Anterior cingulate cortex (tissue), 58 donors: ENCODE measurements at regions not wholly inside any gene's neighbourhood (a gene's known extent, or its start where the extent isn't known, plus 50 kb on each side); places are given as distances from the start of the nearest gene placed in this dataset.
"Not testable (repeated sequence)": the region's sequence is repeated elsewhere in the genome, so short reads cannot be mapped to it uniquely, and the experiment has no call there.

ENCODE experiments used
- DNase-seq, 58 donors: peaks; one replicate each; lab custom pipeline; 2025; lab: John Stamatoyannopoulos, UW

GRCh38 chr2:105515581-105516415, 116.9 kb upstream of the FHL2 start:
- DNase-seq = peak in 40 of 58 donors; percentile 4 to 69 (median 40)

GRCh38 chr2:105514576-105514975, 115.7 kb upstream of the FHL2 start:
- no peak for DNase-seq

DNA sequence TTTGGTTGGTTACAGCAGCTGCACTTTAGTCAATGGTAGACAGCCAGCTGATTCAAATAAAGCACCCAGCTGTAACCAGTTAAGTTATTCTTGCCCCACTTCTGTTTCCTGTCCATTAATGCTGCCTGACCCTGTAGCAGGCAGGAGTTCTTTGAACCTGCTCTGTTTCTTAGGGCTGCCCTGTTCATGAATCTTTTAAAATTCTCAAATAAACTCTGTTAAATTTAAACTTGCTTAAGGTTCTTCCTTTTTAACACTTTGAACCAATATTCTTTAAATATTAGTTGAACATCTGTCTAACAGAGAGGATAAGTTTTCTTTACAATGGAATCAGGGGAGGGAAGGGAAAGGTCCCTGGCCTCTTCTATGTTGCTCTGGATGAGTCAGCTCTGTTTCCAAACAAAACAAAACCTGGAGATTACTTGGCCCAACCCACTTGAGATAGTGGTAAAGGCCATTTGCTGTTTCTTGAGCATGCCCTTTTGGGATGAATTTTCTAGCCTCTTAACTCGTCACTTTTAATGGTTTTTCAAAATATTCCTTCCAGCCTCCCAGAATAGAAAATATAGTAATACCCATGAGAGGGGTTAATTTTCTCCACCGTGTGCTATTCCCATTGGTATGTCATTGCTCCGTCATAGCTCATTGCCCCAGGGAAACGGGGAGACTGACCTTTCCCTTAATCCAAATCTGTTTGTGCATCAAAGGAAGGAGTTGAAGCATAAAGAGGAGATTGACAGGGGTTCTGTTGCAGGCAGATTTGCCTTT, 112.1 kb upstream of the FHL2 start:
- no peak for DNase-seq

GRCh38 chr2:105509269-105510086, 110.6 kb upstream of the FHL2 start:
- no peak for DNase-seq

DNA sequence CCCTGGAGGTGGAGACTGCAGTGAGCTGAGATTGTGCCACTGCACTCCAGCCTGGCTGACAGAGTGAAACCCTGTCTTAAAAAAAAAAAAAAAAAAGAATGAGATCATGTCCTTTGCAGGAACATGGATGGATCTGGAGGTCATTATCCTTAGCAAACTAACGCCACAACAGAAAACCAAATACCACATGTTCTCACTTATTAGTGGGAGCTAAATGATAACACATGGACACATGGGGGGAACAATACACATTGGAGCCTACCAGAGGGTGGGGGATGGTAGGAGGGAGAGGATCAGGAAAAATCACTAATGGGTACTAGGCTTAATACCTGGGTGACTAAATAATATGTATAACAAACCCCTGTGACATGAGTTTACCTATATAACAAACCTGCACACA, 108.0 kb upstream of the FHL2 start:
- not testable (repeated sequence) for DNase-seq

DNA sequence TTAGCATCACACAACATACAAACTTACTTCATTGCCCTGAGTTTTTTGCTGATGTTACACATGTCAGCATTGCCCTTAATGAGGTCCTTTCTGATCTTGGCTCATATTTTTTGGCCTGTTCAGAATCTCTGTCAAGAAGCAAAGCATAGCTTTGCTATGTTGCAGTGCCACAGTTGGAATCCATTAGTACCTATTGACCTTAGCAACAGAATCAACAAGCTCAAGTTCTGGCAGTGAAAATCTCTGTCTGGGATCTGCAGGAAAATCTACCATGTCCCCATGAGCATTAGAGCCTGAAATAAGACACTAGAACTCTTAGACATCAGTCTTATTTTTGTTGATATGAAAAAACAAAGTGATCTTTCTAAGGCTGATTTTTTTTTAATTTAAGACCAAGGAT, 105.6 kb upstream of the FHL2 start:
- DNase-seq = no peak

GRCh38 chr2:105502625-105503334, 103.9 kb upstream of the FHL2 start:
- DNase-seq = no peak

DNA sequence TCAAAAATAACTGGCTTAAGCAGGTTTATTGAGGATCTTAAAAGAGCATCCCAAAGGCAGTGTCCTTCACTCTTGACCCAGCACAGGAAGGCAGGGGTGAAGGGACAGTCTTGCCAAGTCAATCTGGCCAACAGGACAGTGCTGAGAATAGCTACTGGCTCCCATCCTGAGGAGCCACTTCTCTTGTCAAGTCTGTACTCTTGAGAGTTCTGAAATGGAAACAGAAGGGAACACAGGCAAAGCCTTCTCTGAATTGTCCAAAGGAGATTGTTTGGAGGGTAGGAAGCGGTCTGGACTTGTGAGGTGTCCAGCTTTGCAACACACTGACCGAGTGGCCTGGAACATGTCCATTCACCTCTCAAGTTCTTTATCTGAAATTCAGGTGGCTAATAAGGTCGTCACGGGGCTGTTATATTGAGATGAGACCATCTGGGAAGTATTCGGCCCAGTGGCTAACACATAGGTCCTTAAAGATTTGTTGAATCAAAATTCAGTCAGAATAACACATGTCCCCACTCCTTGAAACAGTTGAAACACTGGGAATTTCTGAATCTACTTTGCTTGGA, 99.5 kb upstream of the FHL2 start:
- DNase-seq = no peak

- DNase-seq = no peak
Measured at GRCh38 chr2:105497094-105497493, 98.2 kb upstream of the FHL2 start.

DNA sequence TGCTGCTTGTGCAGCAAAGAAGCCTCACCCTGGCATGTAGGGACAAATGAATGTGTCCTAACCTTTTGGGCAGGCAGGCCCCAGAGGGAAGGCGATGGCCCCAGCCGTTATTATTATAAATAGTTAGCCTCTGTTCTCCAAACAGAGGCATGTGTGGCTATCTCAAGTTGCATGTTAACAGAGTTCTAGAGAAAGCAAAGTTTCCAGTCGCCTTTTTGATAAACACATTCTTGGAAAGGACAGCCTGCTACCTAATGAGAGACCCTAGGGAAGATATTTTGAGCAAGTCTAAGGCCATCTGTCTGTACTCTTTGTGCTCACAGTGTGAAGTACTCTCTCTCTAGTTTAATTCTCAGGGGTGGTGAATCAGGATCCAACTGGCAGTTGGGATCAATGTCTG, 97.4 kb upstream of the FHL2 start:
- no peak for DNase-seq

- DNase-seq = no peak
Measured at GRCh38 chr2:105494683-105495425, 96.0 kb upstream of the FHL2 start.

DNA sequence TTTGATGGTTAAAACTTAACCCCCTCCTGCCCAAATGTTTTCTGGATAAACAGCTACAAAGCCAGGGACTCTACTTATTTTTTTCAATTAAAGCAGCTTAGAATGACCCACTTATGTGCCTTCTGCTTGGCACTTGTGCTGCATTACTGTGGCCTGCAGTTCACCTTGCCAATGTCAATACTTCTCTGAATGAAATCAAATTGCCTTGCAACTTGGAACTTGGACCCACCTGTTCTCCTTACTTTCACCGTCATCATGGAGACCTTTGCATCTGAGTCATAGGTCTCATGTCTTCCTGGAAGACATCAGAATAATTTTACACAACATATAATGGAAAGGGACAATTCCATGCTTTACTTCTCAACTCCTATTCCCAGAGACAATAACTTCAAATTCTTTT, 92.1 kb upstream of the FHL2 start:
- DNase-seq = no peak

DNA sequence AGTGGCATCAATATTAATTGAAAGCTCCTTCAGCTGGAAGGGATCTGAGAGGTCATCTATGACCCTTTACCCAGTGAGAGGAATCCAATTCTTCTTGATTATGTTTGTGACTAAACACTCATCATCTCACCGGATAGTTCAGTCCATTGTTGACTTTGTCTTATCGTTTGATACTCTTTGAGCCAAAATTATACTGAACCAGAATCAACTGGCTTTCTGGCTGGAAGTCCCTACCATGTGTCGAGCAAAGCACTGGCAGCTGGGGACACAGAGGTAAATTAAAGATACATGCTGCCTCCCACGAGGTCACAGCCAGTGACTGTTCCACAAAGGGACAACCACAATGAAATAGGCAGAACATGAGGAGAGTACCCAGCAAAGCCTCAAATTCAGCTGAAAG, 91.4 kb upstream of the FHL2 start:
- no peak for DNase-seq

- no peak for DNase-seq
Measured at GRCh38 chr2:105489168-105489878, 90.5 kb upstream of the FHL2 start.

DNA sequence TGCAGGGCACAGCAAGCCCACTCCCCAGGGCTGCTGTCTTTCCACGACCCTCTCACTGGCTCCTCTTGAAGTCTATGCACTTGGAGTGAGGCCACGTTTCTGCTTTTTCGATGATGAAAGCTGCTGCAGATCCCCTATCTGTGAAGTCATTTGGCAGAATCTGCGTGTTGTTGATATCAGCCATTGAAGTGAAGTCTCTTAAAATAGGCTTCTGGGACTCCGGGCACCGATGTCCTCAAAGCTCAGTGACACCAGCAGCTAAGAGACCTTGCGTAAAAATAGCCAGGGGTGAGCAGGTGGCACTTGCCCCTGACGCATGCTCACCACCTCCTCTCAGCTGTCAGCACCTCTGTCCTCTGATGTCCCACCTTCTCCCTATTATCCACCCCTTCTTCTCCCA, 89.4 kb upstream of the FHL2 start:
- no peak for DNase-seq

- no peak for DNase-seq
Measured at GRCh38 chr2:105487142-105488069, 88.6 kb upstream of the FHL2 start.

DNA sequence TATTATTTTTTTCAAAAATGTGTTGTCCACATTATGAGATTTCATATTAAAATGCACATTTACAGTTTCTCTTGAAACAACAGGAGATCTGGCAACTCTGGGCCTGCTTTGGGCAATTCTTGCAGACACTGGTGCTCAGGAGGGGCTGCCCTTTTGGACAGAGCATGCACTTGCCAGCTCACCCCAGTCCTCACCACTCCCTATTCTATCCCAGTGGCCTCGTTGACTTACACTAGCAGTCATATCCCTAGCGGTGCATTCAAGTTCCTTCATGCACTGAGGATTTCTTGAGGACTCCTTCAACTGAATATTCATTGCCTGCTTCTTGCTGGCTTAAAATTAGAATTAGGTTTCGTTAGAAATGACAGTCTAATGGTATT, 87.9 kb upstream of the FHL2 start:
- no peak for DNase-seq

GRCh38 chr2:105478670-105479069, 79.8 kb upstream of the FHL2 start:
- no peak for DNase-seq
